ENCODE measurements at regions not wholly inside any gene's neighbourhood (a gene's known extent, or its start where the extent isn't known, plus 50 kb on each side); places are given as distances from the start of the nearest gene placed in this dataset.

GRCh38 chr12:115229517-115229916, 545.5 kb upstream of the TBX3 start (continued):
- TF ChIP-seq RNF2 (IDR thresholded peaks at IDR 0.05; ENCODE audit: borderline replicate concordance, low read depth, low read length, missing control alignments, poor library complexity, severe bottlenecking) (no peak), SRF (IDR thresholded peaks at IDR 0.05; ENCODE audit: low read depth, low read length) (no peak), HDAC6 (IDR thresholded peaks at IDR 0.05; ENCODE audit: low read depth, low read length) (no peak), RBBP5 (IDR thresholded peaks at IDR 0.05; ENCODE audit: borderline replicate concordance, low read depth, low read length) (no peak), TEAD4 (IDR thresholded peaks at IDR 0.05; ENCODE audit: low read depth, low read length) (no peak), CTCF (IDR thresholded peaks at IDR 0.05; ENCODE audit: control extremely low read depth in 1 of 3, insufficient read depth in 1 of 3, low read depth in 1 of 3, low read length in 3 of 3) (no peak), E2F6 (IDR thresholded peaks at IDR 0.05) (no peak), EGR1 (IDR thresholded peaks at IDR 0.05; ENCODE audit: borderline replicate concordance, low read depth, low read length) (no peak)

Data from H1 (cell line).